Esophagus muscularis mucosa (tissue), 4 donors: ENCODE measurements at regions not wholly inside any gene's neighbourhood (a gene's known extent, or its start where the extent isn't known, plus 50 kb on each side); places are given as distances from the start of the nearest gene placed in this dataset.

Experiments used
- EP300 ChIP-seq: sonication (generic); formaldehyde crosslinking; IDR thresholded peaks from one replicate; pipeline ENCODE4 v1.6.1; 2017; ENCODE audit warnings: antibody characterized with exemption
- POLR2A ChIP-seq: fragments of 450-650 bp; IDR thresholded peaks from one replicate; pipeline ENCODE4 v1.6.1; 2017; ENCODE audit warnings: antibody characterized with exemption, moderate library complexity, mild to moderate bottlenecking, low read depth
- POLR2AphosphoS5 ChIP-seq, 2 donors: sonication (generic); formaldehyde crosslinking; IDR thresholded peaks; one replicate each; pipeline ENCODE4 v1.6.1; 2017; ENCODE audit warnings: antibody characterized with exemption in 2 of 2
- TF ChIP-seq, protein P1 (sequence below), 3 experiments: fragments of 200-600 bp in 2 of 3; fragments of 450-650 bp in 1 of 3; sonication (generic) in 2 of 3; IDR thresholded peaks; one replicate each; pipeline ENCODE4 v1.5.1; 2017 to 2019; ENCODE audit warnings: antibody characterized with exemption in 3 of 3, mild to moderate bottlenecking in 2 of 3, moderate library complexity in 1 of 3

DNA sequence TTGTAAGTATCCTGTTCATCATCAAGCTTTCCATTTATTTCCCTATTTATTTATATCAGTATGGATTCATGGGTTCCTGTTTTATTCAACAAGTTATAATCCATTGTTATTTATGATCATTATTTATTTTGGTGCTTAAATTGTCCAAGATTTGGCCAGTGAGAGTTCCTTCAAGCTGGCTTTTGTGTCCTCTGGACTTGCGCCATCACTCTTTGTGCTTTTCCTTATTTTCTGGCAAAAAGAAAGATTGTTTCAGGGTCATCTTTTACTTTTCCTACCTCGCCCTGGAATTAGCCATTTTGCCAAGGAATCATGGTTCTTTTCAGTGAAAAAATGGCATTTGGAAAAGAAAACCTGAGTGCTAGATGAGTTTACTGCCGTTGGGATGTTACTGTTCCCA lies 193.4 kb downstream of the ADAMTS15 start:
- TF ChIP-seq, protein P1, sequence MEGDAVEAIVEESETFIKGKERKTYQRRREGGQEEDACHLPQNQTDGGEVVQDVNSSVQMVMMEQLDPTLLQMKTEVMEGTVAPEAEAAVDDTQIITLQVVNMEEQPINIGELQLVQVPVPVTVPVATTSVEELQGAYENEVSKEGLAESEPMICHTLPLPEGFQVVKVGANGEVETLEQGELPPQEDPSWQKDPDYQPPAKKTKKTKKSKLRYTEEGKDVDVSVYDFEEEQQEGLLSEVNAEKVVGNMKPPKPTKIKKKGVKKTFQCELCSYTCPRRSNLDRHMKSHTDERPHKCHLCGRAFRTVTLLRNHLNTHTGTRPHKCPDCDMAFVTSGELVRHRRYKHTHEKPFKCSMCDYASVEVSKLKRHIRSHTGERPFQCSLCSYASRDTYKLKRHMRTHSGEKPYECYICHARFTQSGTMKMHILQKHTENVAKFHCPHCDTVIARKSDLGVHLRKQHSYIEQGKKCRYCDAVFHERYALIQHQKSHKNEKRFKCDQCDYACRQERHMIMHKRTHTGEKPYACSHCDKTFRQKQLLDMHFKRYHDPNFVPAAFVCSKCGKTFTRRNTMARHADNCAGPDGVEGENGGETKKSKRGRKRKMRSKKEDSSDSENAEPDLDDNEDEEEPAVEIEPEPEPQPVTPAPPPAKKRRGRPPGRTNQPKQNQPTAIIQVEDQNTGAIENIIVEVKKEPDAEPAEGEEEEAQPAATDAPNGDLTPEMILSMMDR (IDR thresholded peaks at IDR 0.05), result no peak
- TF ChIP-seq POLR2A (no peak), POLR2AphosphoS5 (IDR thresholded peaks at IDR 0.05) (no peak), EP300 (no peak)
